DOHH2 (cell line): ENCODE measurements at regions not wholly inside any gene's neighbourhood (a gene's known extent, or its start where the extent isn't known, plus 50 kb on each side); places are given as distances from the start of the nearest gene placed in this dataset.

ENCODE experiments used
- H3F3A ChIP-seq: fragments of 200-600 bp; sonication (generic), shearing (Covaris generic); 2 replicates; pipeline ENCODE4 v1.6.0; 2016; ENCODE audit warnings: antibody characterized with exemption, mild to moderate bottlenecking; ENCODE audit not compliant: control insufficient read depth, insufficient read depth
- H3K27ac ChIP-seq: fragments of 200-600 bp; sonication (generic); 2 replicates; pipeline ENCODE4 v1.5.1; 2014; ENCODE audit warnings: low read depth, mild to moderate bottlenecking, low read length, moderate library complexity
- H3K27me3 ChIP-seq: fragments of 200-600 bp; sonication (generic); 2 replicates; pipeline ENCODE4 v1.6.1; 2014; ENCODE audit warnings: mild to moderate bottlenecking, low read length, mixed read lengths; ENCODE audit not compliant: control insufficient read depth
- H3K36me3 ChIP-seq: fragments of 200-600 bp; sonication (generic); 2 replicates; pipeline ENCODE4 v1.6.1; 2014; ENCODE audit warnings: mild to moderate bottlenecking, low read length, moderate library complexity, mixed read lengths; ENCODE audit not compliant: control insufficient read depth
- H3K4me1 ChIP-seq: fragments of 200-600 bp; sonication (generic); 2 replicates; pipeline ENCODE4 v1.6.1; 2014; ENCODE audit warnings: mild to moderate bottlenecking, low read length, mixed read lengths; ENCODE audit not compliant: control insufficient read depth
- H3K4me2 ChIP-seq: fragments of 200-600 bp; sonication (generic); 2 replicates; pipeline ENCODE4 v1.6.0; 2014; ENCODE audit warnings: mild to moderate bottlenecking, low read length, moderate library complexity
- H3K4me3 ChIP-seq: fragments of 200-600 bp; sonication (generic); 2 replicates; pipeline ENCODE4 v1.5.1; 2014; ENCODE audit warnings: mild to moderate bottlenecking, low read length, mixed read lengths
- H3K79me2 ChIP-seq: fragments of 200-600 bp; sonication (generic); 2 replicates; pipeline ENCODE4 v1.6.1; 2014; ENCODE audit warnings: mild to moderate bottlenecking, low read length, mixed read lengths; ENCODE audit not compliant: control insufficient read depth
- H3K9me2 ChIP-seq: fragments of 200-600 bp; sonication (generic); replicated peaks from 2 replicates; pipeline ENCODE4 v1.6.1; 2014; ENCODE audit warnings: mild to moderate bottlenecking, low read length, mixed read lengths; ENCODE audit not compliant: control insufficient read depth
- H3K9me3 ChIP-seq: fragments of 200-600 bp; sonication (generic); 2 replicates; pipeline ENCODE4 v1.6.1; 2014; ENCODE audit warnings: antibody characterized with exemption, low read length, mixed read lengths; ENCODE audit not compliant: control insufficient read depth, insufficient read depth
- H4K20me1 ChIP-seq: fragments of 200-600 bp; sonication (generic); 2 replicates; pipeline ENCODE4 v1.6.0; 2014; ENCODE audit warnings: low read depth, mild to moderate bottlenecking, antibody characterized with exemption, low read length, moderate library complexity; ENCODE audit not compliant: control insufficient read depth, insufficient read depth
- EZH2phosphoT487 ChIP-seq: fragments of 200-600 bp; sonication (generic); IDR thresholded peaks from 2 replicates; pipeline ENCODE4 v1.6.1; 2017; ENCODE audit warnings: borderline replicate concordance, mild to moderate bottlenecking, antibody characterized with exemption, low read length, moderate library complexity, mixed read lengths
- TF ChIP-seq, protein P1 (sequence below): fragments of 200-600 bp; sonication (generic); IDR thresholded peaks from one replicate; pipeline ENCODE4 v1.5.1; 2014; ENCODE audit warnings: antibody characterized with exemption, mild to moderate bottlenecking, low read depth, low read length; ENCODE audit not compliant: poor library complexity, severe bottlenecking

DNA sequence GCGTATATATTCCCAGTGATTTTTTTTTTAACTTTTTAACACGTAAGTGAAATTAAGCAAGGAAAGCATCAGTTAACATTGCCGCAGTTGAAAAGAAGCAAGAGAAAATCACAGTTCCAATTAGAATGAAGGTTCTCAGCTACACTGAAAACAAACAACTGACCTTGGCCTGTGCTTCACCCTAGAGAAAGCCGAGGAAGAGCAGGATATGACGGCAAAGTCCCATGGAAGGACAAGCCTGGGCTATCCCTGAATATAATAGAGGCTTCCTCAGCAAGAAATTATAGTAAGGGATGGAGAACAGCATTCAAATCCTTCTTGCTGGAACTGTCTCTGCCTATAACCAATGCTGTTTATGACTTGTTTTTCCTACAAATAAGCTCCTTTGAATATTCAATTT lies 83.0 kb upstream of the INHBA start:
- no peaks in the 10 kb centered on the region for H3K9me2 ChIP-seq
- no peaks in the 10 kb centered on the region for H3K9me3 ChIP-seq
- H3K4me1 ChIP-seq: no peaks in the 10 kb centered on the region
- no peaks in the 10 kb centered on the region for H3K27me3 ChIP-seq
- H3K79me2 ChIP-seq: no peaks in the 10 kb centered on the region
- no peak overlapping the region for H3K4me3 ChIP-seq
- H3K27ac ChIP-seq: no peak overlapping the region
- H3K36me3 ChIP-seq: no peaks in the 10 kb centered on the region
- no peak for TF ChIP-seq EZH2phosphoT487
- TF ChIP-seq, protein P1, sequence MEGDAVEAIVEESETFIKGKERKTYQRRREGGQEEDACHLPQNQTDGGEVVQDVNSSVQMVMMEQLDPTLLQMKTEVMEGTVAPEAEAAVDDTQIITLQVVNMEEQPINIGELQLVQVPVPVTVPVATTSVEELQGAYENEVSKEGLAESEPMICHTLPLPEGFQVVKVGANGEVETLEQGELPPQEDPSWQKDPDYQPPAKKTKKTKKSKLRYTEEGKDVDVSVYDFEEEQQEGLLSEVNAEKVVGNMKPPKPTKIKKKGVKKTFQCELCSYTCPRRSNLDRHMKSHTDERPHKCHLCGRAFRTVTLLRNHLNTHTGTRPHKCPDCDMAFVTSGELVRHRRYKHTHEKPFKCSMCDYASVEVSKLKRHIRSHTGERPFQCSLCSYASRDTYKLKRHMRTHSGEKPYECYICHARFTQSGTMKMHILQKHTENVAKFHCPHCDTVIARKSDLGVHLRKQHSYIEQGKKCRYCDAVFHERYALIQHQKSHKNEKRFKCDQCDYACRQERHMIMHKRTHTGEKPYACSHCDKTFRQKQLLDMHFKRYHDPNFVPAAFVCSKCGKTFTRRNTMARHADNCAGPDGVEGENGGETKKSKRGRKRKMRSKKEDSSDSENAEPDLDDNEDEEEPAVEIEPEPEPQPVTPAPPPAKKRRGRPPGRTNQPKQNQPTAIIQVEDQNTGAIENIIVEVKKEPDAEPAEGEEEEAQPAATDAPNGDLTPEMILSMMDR: no peak
- no peaks in the 10 kb centered on the region for H3F3A ChIP-seq
- H4K20me1 ChIP-seq: no peaks in the 10 kb centered on the region
- no peak overlapping the region for H3K4me2 ChIP-seq

DNA sequence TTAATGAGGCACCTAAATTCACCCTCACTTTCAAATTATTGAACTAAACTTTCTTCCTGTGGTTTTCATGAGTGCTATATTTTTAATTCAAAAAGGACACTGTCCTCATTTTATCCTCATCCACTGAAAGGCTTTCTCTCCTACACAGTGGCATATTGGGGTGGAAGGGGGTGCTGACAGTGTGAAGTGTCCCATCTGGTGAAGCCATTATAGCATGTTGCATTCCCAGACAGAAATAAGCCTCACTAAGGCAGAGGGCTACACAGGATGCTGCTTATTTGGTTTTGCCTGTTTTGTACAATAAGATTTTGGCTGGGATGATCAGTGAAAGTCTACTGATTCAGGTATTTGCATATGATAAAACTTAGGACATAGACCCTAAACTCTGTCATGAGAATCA lies 82.4 kb upstream of the INHBA start:
- Histone ChIP-seq H3K4me1 (no peaks in the 10 kb centered on the region), H3K79me2 (no peaks in the 10 kb centered on the region), H3K27me3 (no peaks in the 10 kb centered on the region), H3F3A (no peaks in the 10 kb centered on the region), H4K20me1 (no peaks in the 10 kb centered on the region), H3K36me3 (no peaks in the 10 kb centered on the region), H3K27ac (no peak overlapping the region), H3K9me2 (no peaks in the 10 kb centered on the region), H3K9me3 (no peaks in the 10 kb centered on the region), H3K4me3 (no peak overlapping the region), H3K4me2 (no peak overlapping the region)
- no peak for TF ChIP-seq EZH2phosphoT487
- TF ChIP-seq, protein P1: no peak

DNA sequence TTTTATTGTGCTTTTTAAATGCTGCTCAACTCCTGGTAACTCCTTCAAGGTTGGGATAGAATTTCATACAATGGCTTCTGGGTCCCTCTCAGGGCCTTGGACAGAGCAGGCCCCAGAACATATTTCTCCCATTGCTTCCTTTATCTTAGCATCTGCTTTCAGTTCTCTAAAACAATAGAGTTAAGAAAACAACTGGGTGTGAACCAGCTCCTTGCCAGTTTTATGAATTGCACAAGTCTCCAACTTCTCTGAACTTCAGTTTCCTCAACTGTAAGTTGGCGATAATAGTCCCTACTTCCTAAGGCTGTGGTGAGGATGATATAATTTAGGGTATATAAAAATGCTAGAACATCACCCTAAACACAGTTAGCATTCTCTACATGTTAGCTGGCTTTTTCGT lies 77.0 kb upstream of the INHBA start:
- no peaks in the 10 kb centered on the region for H3K79me2 ChIP-seq
- H3K4me2 ChIP-seq: no peak overlapping the region
- H3K4me3 ChIP-seq: no peak overlapping the region
- H3K36me3 ChIP-seq: no peaks in the 10 kb centered on the region
- H3K27ac ChIP-seq: no peak overlapping the region
- TF ChIP-seq, protein P1: no peak
- TF ChIP-seq EZH2phosphoT487: no peak
- H3F3A ChIP-seq: no peaks in the 10 kb centered on the region
- no peaks in the 10 kb centered on the region for H3K9me2 ChIP-seq
- H4K20me1 ChIP-seq: no peaks in the 10 kb centered on the region
- H3K27me3 ChIP-seq: no peaks in the 10 kb centered on the region
- no peaks in the 10 kb centered on the region for H3K4me1 ChIP-seq
- H3K9me3 ChIP-seq: no peaks in the 10 kb centered on the region
